ENCODE measurements at regions not wholly inside any gene's neighbourhood (a gene's known extent, or its start where the extent isn't known, plus 50 kb on each side); places are given as distances from the start of the nearest gene placed in this dataset.

GRCh38 chr3:193879864-193880242 is 256.1 kb upstream of the HES1 start:
- peak overlapping the region in 1 of 3 experiments; percentile 51; a peak in 2 of 7 replicates for H3K27ac Mint-ChIP-seq
- no peaks in the 10 kb centered on the region for H3K36me3 Mint-ChIP-seq (ENCODE audit: insufficient read depth in 1 of 3, low read depth in 3 of 3)
- no peaks in the 10 kb centered on the region; the same call in 1 of the 2 replicates for H3K4me1 ChIP-seq (ENCODE audit: insufficient read depth, low read length)
- H3K4me2 ChIP-seq (ENCODE audit: insufficient read depth, insufficient read length, low read length) = no peak overlapping the region
- no peak overlapping the region for H2BK120ac ChIP-seq (ENCODE audit: low read depth, low read length, poor library complexity, severe bottlenecking)
- H2AFZ ChIP-seq (ENCODE audit: low read length) = no peak overlapping the region
- no peaks in the 10 kb centered on the region; the same call in none of the 2 replicates for H3K27me3 ChIP-seq (ENCODE audit: insufficient read depth, low read length)
- H2BK5ac ChIP-seq (ENCODE audit: insufficient read length, low read length) = no peak overlapping the region
- H3K79me2 ChIP-seq (ENCODE audit: insufficient read depth, low read length) = no peaks in the 10 kb centered on the region
- no peaks in the 10 kb centered on the region for H3K9me3 ChIP-seq (ENCODE audit: control insufficient read depth, low read depth, low read length)
- H3K18ac ChIP-seq (ENCODE audit: insufficient read length, low read depth, low read length) = no peak overlapping the region
- H3K79me1 ChIP-seq (ENCODE audit: insufficient read depth, low read depth, low read length, poor library complexity, severe bottlenecking) = no peaks in the 10 kb centered on the region
- TF ChIP-seq CTCF (conservative IDR thresholded peaks at IDR 0.05) = no peak
- no peak overlapping the region for H3K4ac ChIP-seq (ENCODE audit: low read depth, low read length)
- H2BK15ac ChIP-seq (ENCODE audit: low read depth, low read length) = no peak overlapping the region
- H3T11ph ChIP-seq (ENCODE audit: low read length) = no peak overlapping the region
- no CpG with 5 or more reads among the region's 1 CpG for WGBS (ENCODE audit: extremely low coverage, insufficient read length, low lambda C conversion rate)
- H3K23me2 ChIP-seq (ENCODE audit: insufficient read length, low read depth, low read length, poor library complexity, severe bottlenecking) = no peaks in the 10 kb centered on the region
- H2BK20ac ChIP-seq (ENCODE audit: low read depth, low read length, poor library complexity, severe bottlenecking) = no peak overlapping the region
- no peak overlapping the region for H3K4me3 Mint-ChIP-seq
- peaks cover 25 to 32% of the 10 kb centered on the region in 2 experiments for H3K4me1 Mint-ChIP-seq
- no peak overlapping the region for H2BK12ac ChIP-seq (ENCODE audit: insufficient read length, low read depth, low read length)
- no peak overlapping the region for H4K91ac ChIP-seq (ENCODE audit: insufficient read length, low read depth, low read length)
- H3K56ac ChIP-seq (ENCODE audit: insufficient read length, low read depth, low read length) = no peak overlapping the region
- H3K9me3 Mint-ChIP-seq = no peaks in the 10 kb centered on the region; a peak in 1 of 5 replicates
- no peak overlapping the region for H3K27ac ChIP-seq (ENCODE audit: insufficient read length, low read depth, low read length)
- H3K23ac ChIP-seq (ENCODE audit: insufficient read length, low read depth, low read length) = no peak overlapping the region
- H3K27me3 Mint-ChIP-seq (ENCODE audit: low read depth) = peaks cover 18% of the 10 kb centered on the region
- DNase-seq = no peak
- H4K8ac ChIP-seq (replicated peaks; ENCODE audit: insufficient read length, low read depth, low read length) = no peak overlapping the region
- no peak overlapping the region for H3K9ac ChIP-seq (ENCODE audit: extremely low read depth, insufficient read length, low read length)
- no peak overlapping the region for H3K14ac ChIP-seq (ENCODE audit: insufficient read depth, low read length)
- H2AK5ac ChIP-seq (ENCODE audit: insufficient read length, low read length) = no peak overlapping the region
- H4K20me1 ChIP-seq (ENCODE audit: control insufficient read depth, insufficient read depth, insufficient read length) = no peaks in the 10 kb centered on the region
- no peak overlapping the region for H4K5ac ChIP-seq (ENCODE audit: insufficient read length, low read depth, low read length)

All from H9 (cell line).